GM18520 (cell line): ENCODE measurements at regions not wholly inside any gene's neighbourhood (a gene's known extent, or its start where the extent isn't known, plus 50 kb on each side); places are given as distances from the start of the nearest gene placed in this dataset.

ENCODE experiments used
- ATAC-seq: cut with Tn5 transposase; IDR thresholded peaks from one replicate; pipeline ENCODE4 v1.9.1; 2021; ENCODE audit not compliant: unreplicated experiment

DNA sequence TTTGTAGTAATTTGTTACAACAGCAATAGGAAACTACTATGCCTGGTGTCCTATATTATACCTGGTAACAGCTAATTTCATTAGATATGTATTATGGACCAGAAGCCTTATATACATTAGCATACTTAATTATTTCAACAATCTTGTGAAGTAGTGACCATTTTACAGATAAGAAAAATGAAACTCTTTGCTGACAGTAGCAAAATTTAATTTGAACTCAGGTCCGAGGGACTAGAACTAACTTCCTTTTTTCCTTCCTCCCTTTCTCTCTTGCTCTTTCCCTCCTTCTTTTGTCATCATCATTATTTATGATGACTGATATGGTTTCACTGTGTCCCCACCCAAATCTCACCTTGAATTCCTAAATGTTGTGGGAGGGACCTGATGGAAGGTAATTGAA, 482.0 kb downstream of the SNAPC1 start:
- ATAC-seq: no peak

- no peak for ATAC-seq
Observed at GRCh38 chr14:62247266-62247665, 485.0 kb downstream of the SNAPC1 start.

GRCh38 chr14:62251237-62251636, 489.0 kb downstream of the SNAPC1 start:
- no peak for ATAC-seq

DNA sequence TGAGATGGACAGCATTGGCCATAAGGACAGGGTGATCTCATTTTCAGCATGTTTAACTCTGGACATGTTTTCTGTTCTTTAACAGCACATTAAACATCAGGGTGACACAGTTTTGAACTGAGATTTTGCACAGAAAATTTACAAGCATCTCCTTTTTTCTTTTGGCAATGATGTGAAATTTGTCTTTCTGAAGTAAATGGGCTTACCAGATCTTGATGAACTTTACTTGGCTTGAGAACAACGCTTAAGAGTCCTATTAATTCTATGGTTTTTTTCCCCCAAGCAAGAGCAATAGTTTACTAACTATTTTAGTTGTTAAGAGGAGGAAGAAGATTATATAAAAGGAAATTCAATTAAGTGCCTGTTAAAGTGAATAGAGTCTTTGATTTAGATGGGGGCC, 491.0 kb downstream of the SNAPC1 start:
- ATAC-seq: no peak

- no peak for ATAC-seq
Observed at GRCh38 chr14:62253911-62254310, 491.7 kb downstream of the SNAPC1 start.

DNA sequence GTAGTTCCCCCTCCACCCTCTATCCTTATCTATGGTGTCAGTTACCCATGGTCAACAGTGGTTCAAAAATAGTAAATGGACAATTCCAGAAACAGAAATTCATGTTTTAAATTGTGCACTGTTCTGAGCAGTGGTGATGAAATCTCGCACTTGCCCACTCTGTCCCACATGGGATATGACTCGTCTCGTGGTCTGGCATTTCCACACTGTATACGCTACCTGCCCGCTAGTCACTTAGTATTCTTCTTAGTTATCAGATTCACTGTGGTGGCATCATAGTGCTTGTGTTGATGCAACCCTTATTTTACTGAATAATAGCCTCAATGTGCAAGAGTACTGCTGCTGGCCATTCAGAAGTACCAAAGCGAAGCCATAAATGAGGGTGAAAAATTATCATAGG, 507.0 kb downstream of the SNAPC1 start:
- ATAC-seq: no peak

DNA sequence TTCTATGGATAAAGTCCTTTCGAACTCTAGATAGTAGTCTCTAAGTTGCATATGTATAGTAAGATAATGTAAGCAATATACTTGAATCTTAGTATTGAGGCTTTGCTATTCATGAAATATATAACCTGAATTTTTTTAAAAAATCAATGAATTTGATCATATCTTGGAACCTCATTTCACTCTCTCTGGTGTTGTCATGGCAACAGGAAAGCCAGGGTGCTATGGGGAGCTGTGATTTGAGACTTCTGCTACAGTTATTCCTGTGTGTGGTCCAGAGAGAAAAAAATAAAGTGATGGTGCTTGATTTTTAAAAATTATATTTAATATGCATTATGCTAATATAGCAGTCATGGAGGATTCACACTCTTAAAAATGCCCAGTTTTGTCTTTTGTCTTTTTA, 508.0 kb downstream of the SNAPC1 start:
- ATAC-seq: no peak

DNA sequence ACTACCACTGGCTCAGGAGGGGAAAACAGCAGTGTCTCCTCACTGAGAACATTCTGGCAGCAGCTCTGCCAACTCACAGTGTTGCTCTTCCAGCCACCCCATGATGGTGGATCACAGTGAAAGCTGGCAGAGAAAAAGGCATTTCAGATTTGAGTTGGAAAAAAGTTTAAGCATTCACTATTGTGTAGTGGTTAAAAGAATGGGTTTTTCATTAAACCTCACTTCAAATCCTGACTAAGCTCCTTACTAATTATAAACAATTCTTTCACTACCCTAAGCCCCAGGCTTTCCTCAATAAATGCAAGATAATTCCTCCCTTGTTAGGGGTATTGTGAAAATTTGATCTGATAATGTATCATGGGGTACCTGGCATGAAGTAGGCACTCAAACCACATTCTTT, 518.1 kb downstream of the SNAPC1 start:
- no peak for ATAC-seq

DNA sequence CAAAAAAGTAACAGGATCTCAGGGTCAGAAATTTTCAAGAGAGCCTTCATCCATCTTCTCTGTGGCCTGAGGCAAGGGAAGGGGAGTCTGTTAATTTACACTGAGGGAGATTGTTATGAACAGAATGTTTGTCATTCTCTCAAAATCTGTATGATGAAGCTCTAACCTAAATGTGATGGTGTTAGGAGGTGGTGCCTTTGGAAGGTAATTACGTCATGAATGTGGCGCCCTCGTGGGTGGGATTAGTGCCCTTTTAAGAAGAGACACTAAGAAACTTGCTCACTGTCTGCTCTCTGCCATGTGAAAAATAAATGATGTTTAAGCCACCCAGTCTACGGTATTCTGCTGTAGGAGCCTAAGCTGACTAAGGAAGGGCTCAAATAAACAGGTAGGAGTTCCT, 521.6 kb downstream of the SNAPC1 start:
- ATAC-seq: no peak

GRCh38 chr14:62289471-62289870, 527.3 kb downstream of the SNAPC1 start:
- no peak for ATAC-seq

DNA sequence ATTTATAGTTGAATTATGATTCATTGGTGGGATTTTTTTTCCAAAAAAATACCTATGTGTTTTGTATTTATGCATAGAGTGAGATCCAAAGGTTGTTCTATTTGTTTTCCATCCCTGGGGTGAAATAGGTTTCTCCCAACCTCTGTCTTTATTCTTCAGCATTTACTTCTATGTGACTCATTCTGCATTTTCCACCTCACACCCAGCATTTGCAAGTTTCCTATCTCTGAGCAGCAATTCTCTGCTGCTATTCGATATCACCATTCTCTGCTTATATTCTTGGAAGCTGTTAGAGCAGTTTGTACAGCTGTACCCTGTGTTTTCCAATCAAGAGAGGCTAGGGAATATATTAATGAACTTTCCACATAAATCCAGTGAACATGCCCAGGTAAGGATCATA, 538.9 kb downstream of the SNAPC1 start:
- ATAC-seq: no peak

DNA sequence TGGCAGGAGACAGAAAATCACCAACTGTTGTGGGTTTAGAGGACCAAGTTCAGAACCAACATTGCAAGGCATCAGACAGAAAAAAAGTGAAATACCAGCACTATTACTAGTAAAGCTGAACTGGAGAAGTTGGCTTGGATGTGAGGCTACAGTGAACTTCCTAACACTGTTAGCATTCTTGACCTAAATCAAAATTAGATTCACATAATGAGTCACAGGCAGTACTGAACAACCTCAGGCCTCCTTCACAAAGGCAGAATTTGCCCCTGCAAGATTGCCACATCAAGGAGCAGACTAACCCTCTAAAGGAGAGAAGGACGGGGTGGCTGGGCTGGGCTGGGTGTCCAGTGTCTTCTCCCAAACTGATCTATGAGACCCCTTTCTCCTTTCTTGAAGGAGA, 539.7 kb downstream of the SNAPC1 start:
- no peak for ATAC-seq

DNA sequence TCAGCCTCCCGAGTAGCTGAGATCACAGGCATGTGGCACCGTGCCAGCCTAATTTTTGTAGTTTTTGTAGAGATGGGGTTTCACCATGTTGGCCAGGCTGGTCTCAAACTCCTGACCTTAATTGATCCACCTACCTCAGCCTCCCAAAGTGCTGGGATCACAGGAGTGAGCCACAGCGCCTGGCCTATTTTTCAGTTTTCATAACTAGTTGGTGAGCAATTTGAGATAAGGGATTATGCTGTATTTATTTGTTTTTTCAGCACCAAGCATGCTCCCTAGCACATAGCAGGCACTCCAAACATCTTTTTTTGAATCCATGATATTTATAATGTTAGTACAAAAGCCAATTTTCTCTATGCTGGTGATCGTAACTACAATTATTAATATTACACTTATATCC, 541.2 kb downstream of the SNAPC1 start:
- no peak for ATAC-seq

- no peak for ATAC-seq
Observed at GRCh38 chr14:62304257-62304656, 542.0 kb downstream of the SNAPC1 start.

- no peak for ATAC-seq
Observed at GRCh38 chr14:62307844-62308243, 545.6 kb downstream of the SNAPC1 start.

GRCh38 chr14:62308316-62308715, 546.1 kb downstream of the SNAPC1 start:
- ATAC-seq: no peak

DNA sequence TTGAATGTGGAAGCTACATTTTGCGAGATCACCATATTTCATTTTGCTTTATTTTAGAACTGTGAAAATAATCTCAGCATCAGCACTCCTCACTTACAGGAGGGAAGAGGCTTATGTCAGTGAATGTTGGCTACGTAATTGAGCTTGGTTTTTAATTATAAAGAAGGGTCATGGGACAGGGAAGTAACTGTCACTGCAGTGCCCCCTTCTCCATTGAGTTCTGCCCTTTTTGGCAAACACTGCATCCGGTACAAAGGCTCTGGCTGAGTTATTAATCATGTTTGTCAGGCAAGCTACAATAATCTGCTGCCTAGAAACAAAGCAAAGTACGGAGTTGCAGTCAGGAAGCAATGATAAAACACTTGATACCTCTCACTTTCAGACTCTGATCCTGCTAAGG, 546.7 kb downstream of the SNAPC1 start:
- no peak for ATAC-seq

- ATAC-seq: no peak
Observed at GRCh38 chr14:62313212-62313611, 551.0 kb downstream of the SNAPC1 start.

- ATAC-seq: no peak
Observed at GRCh38 chr14:62314221-62314620, 552.0 kb downstream of the SNAPC1 start.

GRCh38 chr14:62314871-62315270, 552.7 kb downstream of the SNAPC1 start:
- no peak for ATAC-seq

- ATAC-seq: no peak
Observed at GRCh38 chr14:62315631-62316030, 553.4 kb downstream of the SNAPC1 start.

DNA sequence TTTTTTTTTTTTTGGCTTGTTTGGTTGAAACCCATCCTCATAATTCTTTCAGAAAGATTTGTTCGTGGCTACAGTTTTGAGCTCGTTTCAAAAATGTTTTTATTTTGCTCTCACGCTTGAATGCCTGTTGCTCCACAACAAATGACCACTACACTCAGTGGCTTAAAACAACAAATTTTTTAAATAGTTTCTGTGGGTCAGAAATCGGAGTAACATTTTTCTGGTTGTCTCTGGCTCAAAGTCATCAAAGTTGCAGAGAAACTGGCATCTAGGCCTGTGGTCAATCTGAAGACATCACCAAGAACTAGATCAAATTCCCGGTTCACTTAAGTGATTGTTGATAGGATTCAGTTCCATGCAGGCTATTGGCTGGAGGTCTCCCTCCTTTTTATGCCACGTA, 560.0 kb downstream of the SNAPC1 start:
- ATAC-seq: no peak

DNA sequence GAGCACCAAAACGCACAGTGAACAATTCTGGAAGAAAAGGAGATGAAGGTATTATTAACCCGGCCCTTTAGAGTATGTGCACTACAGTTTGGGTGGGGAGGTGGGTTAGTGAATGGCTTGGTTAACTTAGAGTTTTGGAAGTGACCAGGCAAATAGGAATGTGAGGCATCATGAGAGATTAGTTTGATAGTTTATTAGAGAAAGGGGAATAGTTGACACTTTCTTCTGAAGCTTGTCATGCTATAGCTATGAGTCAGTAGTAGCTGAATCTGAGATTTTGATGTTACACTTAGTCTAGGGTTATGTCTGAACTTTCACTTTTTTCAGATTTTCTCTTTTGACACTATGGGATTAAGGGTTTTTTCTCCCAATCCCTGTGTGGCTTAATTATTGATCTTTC, 567.2 kb downstream of the SNAPC1 start:
- no peak for ATAC-seq

DNA sequence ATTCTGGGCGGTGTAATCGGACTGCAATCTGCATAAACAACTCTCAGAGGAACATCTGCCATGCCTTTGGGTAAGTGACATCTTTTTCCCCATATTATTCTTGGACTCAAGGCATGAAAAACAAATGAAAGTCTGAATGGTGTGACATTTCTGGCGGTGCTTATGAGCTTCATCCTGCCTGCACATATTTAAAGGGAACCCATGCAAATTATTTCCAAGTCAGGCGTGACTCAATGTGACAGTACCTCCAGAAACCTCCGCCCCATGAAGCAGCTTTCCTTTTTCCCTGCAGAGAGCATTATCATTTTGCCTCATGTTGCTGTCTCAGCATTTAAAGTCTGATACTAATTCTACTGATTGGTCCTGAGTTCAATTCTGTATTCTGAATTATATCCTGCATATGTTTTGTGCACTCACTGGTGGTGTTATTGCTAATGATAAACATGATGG, 585.4 kb downstream of the SNAPC1 start:
- ATAC-seq: no peak
